ENCODE measurements at regions not wholly inside any gene's neighbourhood (a gene's known extent, or its start where the extent isn't known, plus 50 kb on each side); places are given as distances from the start of the nearest gene placed in this dataset.

GRCh38 chr6:166749666-166750065, 122.6 kb upstream of the RPS6KA2 start:
- H3K9me2 ChIP-seq (replicated peaks; ENCODE audit: low read depth, low read length), result no peaks in the 10 kb centered on the region
- TF ChIP-seq CTCF (conservative IDR thresholded peaks at IDR 0.05; ENCODE audit: low read length) (no peak), EZH2phosphoT487 (IDR thresholded peaks at IDR 0.05; ENCODE audit: borderline replicate concordance) (no peak)
- H2AFZ ChIP-seq (ENCODE audit: low read length), result no peak overlapping the region
- no peak overlapping the region for H3K9ac ChIP-seq (ENCODE audit: low read depth, low read length, poor library complexity, severe bottlenecking)
- no peaks in the 10 kb centered on the region for H3K36me3 ChIP-seq (ENCODE audit: insufficient read depth, low read length)
- no peaks in the 10 kb centered on the region for H3F3A ChIP-seq (ENCODE audit: low read depth)
- H3K27me3 ChIP-seq (ENCODE audit: insufficient read depth, low read length, poor library complexity, severe bottlenecking), result no peaks in the 10 kb centered on the region
- H3K4me2 ChIP-seq (ENCODE audit: low read depth, low read length, poor library complexity, severe bottlenecking), result no peak overlapping the region
- H3K4me3 ChIP-seq (ENCODE audit: low read length, poor library complexity, severe bottlenecking), result no peak overlapping the region
- H4K20me1 ChIP-seq (ENCODE audit: insufficient read depth, low read length, poor library complexity, severe bottlenecking), result no peaks in the 10 kb centered on the region
- H3K4me1 ChIP-seq (ENCODE audit: insufficient read depth, low read length, poor library complexity, severe bottlenecking), result peaks cover 10% of the 10 kb centered on the region
- H3K79me2 ChIP-seq (ENCODE audit: insufficient read depth, low read length), result no peaks in the 10 kb centered on the region
- no peaks in the 10 kb centered on the region for H3K9me3 ChIP-seq (ENCODE audit: insufficient read depth, low read depth, low read length)

GRCh38 chr6:166747644-166748595, 120.9 kb upstream of the RPS6KA2 start:
- Histone ChIP-seq H3K27me3 (ENCODE audit: insufficient read depth, low read length, poor library complexity, severe bottlenecking) (no peaks in the 10 kb centered on the region), H3K4me3 (ENCODE audit: low read length, poor library complexity, severe bottlenecking) (no peak overlapping the region), H3K4me1 (ENCODE audit: insufficient read depth, low read length, poor library complexity, severe bottlenecking) (peaks cover 10% of the 10 kb centered on the region), H3K79me2 (ENCODE audit: insufficient read depth, low read length) (no peaks in the 10 kb centered on the region), H3K9ac (ENCODE audit: low read depth, low read length, poor library complexity, severe bottlenecking) (no peak overlapping the region), H2AFZ (ENCODE audit: low read length) (no peak overlapping the region), H3F3A (ENCODE audit: low read depth) (no peaks in the 10 kb centered on the region), H4K20me1 (ENCODE audit: insufficient read depth, low read length, poor library complexity, severe bottlenecking) (no peaks in the 10 kb centered on the region), H3K9me2 (replicated peaks; ENCODE audit: low read depth, low read length) (no peaks in the 10 kb centered on the region), H3K9me3 (ENCODE audit: insufficient read depth, low read depth, low read length) (no peaks in the 10 kb centered on the region), H3K36me3 (ENCODE audit: insufficient read depth, low read length) (no peaks in the 10 kb centered on the region), H3K4me2 (ENCODE audit: low read depth, low read length, poor library complexity, severe bottlenecking) (no peak overlapping the region)
- no peak for TF ChIP-seq CTCF (conservative IDR thresholded peaks at IDR 0.05; ENCODE audit: low read length)
- no peak for TF ChIP-seq EZH2phosphoT487 (IDR thresholded peaks at IDR 0.05; ENCODE audit: borderline replicate concordance)

- H3K4me1 ChIP-seq (ENCODE audit: insufficient read depth, low read length, poor library complexity, severe bottlenecking), result no peaks in the 10 kb centered on the region
- no peaks in the 10 kb centered on the region for H3K27me3 ChIP-seq (ENCODE audit: insufficient read depth, low read length, poor library complexity, severe bottlenecking)
- H3K4me2 ChIP-seq (ENCODE audit: low read depth, low read length, poor library complexity, severe bottlenecking), result no peak overlapping the region
- H3K9ac ChIP-seq (ENCODE audit: low read depth, low read length, poor library complexity, severe bottlenecking), result no peak overlapping the region
- H2AFZ ChIP-seq (ENCODE audit: low read length), result no peak overlapping the region
- no peaks in the 10 kb centered on the region for H3K79me2 ChIP-seq (ENCODE audit: insufficient read depth, low read length)
- no peaks in the 10 kb centered on the region for H3K9me2 ChIP-seq (replicated peaks; ENCODE audit: low read depth, low read length)
- TF ChIP-seq CTCF (conservative IDR thresholded peaks at IDR 0.05; ENCODE audit: low read length) (no peak; the same call in 1 of the 2 replicates), EZH2phosphoT487 (IDR thresholded peaks at IDR 0.05; ENCODE audit: borderline replicate concordance) (no peak)
- no peaks in the 10 kb centered on the region for H3K9me3 ChIP-seq (ENCODE audit: insufficient read depth, low read depth, low read length)
- H3K4me3 ChIP-seq (ENCODE audit: low read length, poor library complexity, severe bottlenecking), result no peak overlapping the region
- H4K20me1 ChIP-seq (ENCODE audit: insufficient read depth, low read length, poor library complexity, severe bottlenecking), result no peaks in the 10 kb centered on the region
- no peaks in the 10 kb centered on the region for H3K36me3 ChIP-seq (ENCODE audit: insufficient read depth, low read length)
- no peaks in the 10 kb centered on the region for H3F3A ChIP-seq (ENCODE audit: low read depth)
Observed at GRCh38 chr6:166745801-166746668, 119.0 kb upstream of the RPS6KA2 start.

All from Loucy (cell line).